ENCODE measurements at regions not wholly inside any gene's neighbourhood (a gene's known extent, or its start where the extent isn't known, plus 50 kb on each side); places are given as distances from the start of the nearest gene placed in this dataset.

DNA sequence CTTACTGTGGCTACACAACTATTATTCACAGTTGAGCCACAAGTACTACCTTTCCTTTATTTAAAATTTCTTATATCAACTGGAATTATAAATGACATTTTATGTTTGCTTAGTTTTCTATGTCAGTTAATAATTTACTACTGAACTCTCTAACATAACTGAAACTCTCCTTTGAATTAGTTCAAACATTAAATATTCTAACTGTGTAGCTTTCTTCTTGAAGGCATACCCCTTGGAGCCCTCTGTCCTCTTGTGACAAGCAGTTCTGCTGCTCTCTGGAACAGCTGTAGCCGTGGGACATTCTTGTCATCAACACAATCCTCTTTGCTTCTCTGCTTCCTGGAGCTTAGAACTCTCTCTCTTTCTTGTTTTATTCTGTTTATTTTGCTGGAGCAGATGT lies 244.8 kb downstream of the NHLRC3 start:
- no peak for DNase-seq (ENCODE audit: low spot score)

DNA sequence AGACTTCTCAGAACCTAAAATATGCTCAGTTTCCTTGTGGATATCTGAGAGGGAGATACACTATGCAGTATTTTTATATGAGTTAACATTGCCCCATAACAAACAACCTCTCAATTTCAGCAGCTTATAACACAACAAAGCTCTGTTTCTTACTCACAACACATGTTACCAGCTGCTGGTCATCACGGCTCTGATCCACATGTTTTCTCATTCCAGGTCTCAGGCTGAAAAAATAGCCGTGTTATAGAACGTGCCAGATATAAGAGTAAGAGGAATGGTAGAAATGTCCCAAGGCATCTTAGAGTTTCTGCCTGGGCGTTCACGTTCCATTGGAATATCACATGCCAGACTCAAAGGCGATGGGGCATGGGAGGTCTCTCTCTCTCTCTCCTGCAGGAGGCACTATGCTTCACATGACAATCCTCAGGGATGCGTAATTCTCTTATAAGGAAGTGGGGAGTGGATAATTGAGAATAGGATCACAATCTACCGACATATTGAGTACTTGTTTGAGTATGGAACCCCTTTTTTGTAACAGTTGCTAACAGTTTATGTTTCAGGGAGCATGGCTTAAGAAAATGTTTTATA lies 246.6 kb downstream of the NHLRC3 start:
- DNase-seq (ENCODE audit: low spot score), result no peak

Measured in AG08395 (cell line).